ENCODE measurements at regions not wholly inside any gene's neighbourhood (a gene's known extent, or its start where the extent isn't known, plus 50 kb on each side); places are given as distances from the start of the nearest gene placed in this dataset.

DNA sequence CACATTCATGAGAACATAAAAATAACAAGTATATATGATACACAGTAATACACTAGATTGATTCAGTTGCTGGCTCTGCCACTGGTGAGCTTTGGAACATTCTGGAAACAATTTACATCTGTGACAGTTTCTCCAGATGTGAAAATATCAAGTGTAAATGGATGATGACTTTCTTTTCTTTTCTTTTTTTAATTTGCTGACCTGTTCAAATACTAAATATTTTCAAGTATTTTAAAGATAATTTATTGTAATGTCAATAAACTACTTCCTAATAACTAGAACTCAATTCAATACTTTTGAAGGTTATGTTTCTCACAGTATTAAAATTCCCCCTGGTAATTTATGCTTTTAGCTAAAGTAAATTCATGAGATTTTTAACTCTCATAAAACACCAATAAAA, 180.3 kb downstream of the CRPPA start:
- TF ChIP-seq, protein P1, sequence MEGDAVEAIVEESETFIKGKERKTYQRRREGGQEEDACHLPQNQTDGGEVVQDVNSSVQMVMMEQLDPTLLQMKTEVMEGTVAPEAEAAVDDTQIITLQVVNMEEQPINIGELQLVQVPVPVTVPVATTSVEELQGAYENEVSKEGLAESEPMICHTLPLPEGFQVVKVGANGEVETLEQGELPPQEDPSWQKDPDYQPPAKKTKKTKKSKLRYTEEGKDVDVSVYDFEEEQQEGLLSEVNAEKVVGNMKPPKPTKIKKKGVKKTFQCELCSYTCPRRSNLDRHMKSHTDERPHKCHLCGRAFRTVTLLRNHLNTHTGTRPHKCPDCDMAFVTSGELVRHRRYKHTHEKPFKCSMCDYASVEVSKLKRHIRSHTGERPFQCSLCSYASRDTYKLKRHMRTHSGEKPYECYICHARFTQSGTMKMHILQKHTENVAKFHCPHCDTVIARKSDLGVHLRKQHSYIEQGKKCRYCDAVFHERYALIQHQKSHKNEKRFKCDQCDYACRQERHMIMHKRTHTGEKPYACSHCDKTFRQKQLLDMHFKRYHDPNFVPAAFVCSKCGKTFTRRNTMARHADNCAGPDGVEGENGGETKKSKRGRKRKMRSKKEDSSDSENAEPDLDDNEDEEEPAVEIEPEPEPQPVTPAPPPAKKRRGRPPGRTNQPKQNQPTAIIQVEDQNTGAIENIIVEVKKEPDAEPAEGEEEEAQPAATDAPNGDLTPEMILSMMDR (IDR thresholded peaks at IDR 0.05; ENCODE audit: insufficient read depth, low read depth, low read length), result no peak
- no peak for TF ChIP-seq EZH2 (IDR thresholded peaks at IDR 0.05; ENCODE audit: insufficient read depth, low read length)

All from astrocyte (in vitro differentiated cells and primary cell).